OCI-LY3 (cell line): ENCODE measurements at regions not wholly inside any gene's neighbourhood (a gene's known extent, or its start where the extent isn't known, plus 50 kb on each side); places are given as distances from the start of the nearest gene placed in this dataset.

Experiments
- H2AFZ ChIP-seq: fragments of 200-600, 300-600 bp; shearing (Covaris generic); 2 replicates; pipeline ENCODE4 v1.6.0; 2014; ENCODE audit warnings: antibody characterized with exemption, low read depth, low read length
- H3K27ac ChIP-seq: fragments of 200-600, 300-600 bp; sonication (generic); 2 replicates; pipeline ENCODE4 v1.5.1; 2014; ENCODE audit warnings: mild to moderate bottlenecking, low read length, moderate library complexity, mixed read lengths
- H3K27me3 ChIP-seq: fragments of 200-600, 300-600 bp; sonication (generic); 2 replicates; pipeline ENCODE4 v1.6.1; 2014; ENCODE audit warnings: low read depth, low read length, mixed read lengths
- H3K36me3 ChIP-seq: fragments of 200-600, 300-600 bp; sonication (generic); replicated peaks from 2 replicates; pipeline ENCODE3; 2014; ENCODE audit warnings: low read depth, low read length, mixed read lengths
- H3K4me1 ChIP-seq: fragments of 300-600, 200-600 bp; sonication (generic); 2 replicates; pipeline ENCODE4 v1.6.1; 2014; ENCODE audit warnings: low read length, mixed read lengths
- H3K4me2 ChIP-seq: fragments of 200-600, 300-600 bp; sonication (generic); 2 replicates; pipeline ENCODE4 v1.6.1; 2014; ENCODE audit warnings: low read length, mixed read lengths
- H3K4me3 ChIP-seq: fragments of 300-600, 200-600 bp; sonication (generic); 2 replicates; pipeline ENCODE4 v1.5.1; 2014; ENCODE audit warnings: antibody characterized with exemption, mild to moderate bottlenecking, low read length, moderate library complexity
- H3K79me2 ChIP-seq: fragments of 300-600, 200-600 bp; shearing (Covaris generic); 2 replicates; pipeline ENCODE4 v1.6.1; 2014; ENCODE audit warnings: mild to moderate bottlenecking, low read length, mixed read lengths
- H3K9ac ChIP-seq: fragments of 300-600, 200-600 bp; shearing (Covaris generic); 2 replicates; pipeline ENCODE4 v1.6.0; 2014; ENCODE audit warnings: mild to moderate bottlenecking, low read length, moderate library complexity
- H3K9me3 ChIP-seq: fragments of 200-600, 300-600 bp; shearing (Covaris generic); 2 replicates; pipeline ENCODE4 v1.6.1; 2014; ENCODE audit warnings: low read length, mixed read lengths; ENCODE audit not compliant: insufficient read depth
- H4K20me1 ChIP-seq: fragments of 200-600, 300-600 bp; sonication (generic); 2 replicates; pipeline ENCODE4 v1.6.1; 2016; ENCODE audit warnings: low read length, mixed read lengths; ENCODE audit not compliant: insufficient read depth
- CTCF ChIP-seq: fragments of 200-600, 300-600 bp; sonication (generic); IDR thresholded peaks from 2 replicates; pipeline ENCODE4 v1.5.1; 2014; ENCODE audit warnings: antibody characterized with exemption, low read length, low read depth
- EZH2phosphoT487 ChIP-seq: fragments of 200-600 bp; shearing (Covaris generic); IDR thresholded peaks from 2 replicates; pipeline ENCODE4 v1.6.1; 2018; ENCODE audit warnings: antibody characterized with exemption, mixed run types, low read depth

GRCh38 chr2:208890486-208890885 is 483.9 kb downstream of the PTH2R start:
- Histone ChIP-seq H2AFZ (no peak overlapping the region), H3K9me3 (no peaks in the 10 kb centered on the region), H3K4me1 (peaks cover 12% of the 10 kb centered on the region), H3K79me2 (no peaks in the 10 kb centered on the region), H4K20me1 (no peaks in the 10 kb centered on the region), H3K27me3 (no peaks in the 10 kb centered on the region), H3K36me3 (no peaks in the 10 kb centered on the region), H3K27ac (no peak overlapping the region), H3K9ac (no peak overlapping the region), H3K4me2 (no peak overlapping the region), H3K4me3 (no peak overlapping the region)
- TF ChIP-seq EZH2phosphoT487 (no peak), CTCF (no peak)

GRCh38 chr2:208892203-208892602 is 485.6 kb downstream of the PTH2R start:
- Histone ChIP-seq H4K20me1 (no peaks in the 10 kb centered on the region), H3K79me2 (no peaks in the 10 kb centered on the region), H3K9ac (no peak overlapping the region), H3K27me3 (no peaks in the 10 kb centered on the region), H3K4me2 (peak overlapping the region; percentile 37), H3K4me1 (peaks cover 12% of the 10 kb centered on the region), H3K27ac (no peak overlapping the region), H3K36me3 (no peaks in the 10 kb centered on the region), H2AFZ (no peak overlapping the region), H3K9me3 (no peaks in the 10 kb centered on the region), H3K4me3 (no peak overlapping the region)
- TF ChIP-seq EZH2phosphoT487: no peak
- no peak for TF ChIP-seq CTCF

- H3K4me3 ChIP-seq: no peak overlapping the region
- H3K4me1 ChIP-seq: no peaks in the 10 kb centered on the region
- H3K9me3 ChIP-seq: no peaks in the 10 kb centered on the region
- H2AFZ ChIP-seq: no peak overlapping the region
- no peaks in the 10 kb centered on the region for H3K27me3 ChIP-seq
- no peak overlapping the region for H3K27ac ChIP-seq
- no peaks in the 10 kb centered on the region for H3K36me3 ChIP-seq
- H3K79me2 ChIP-seq: no peaks in the 10 kb centered on the region
- H3K9ac ChIP-seq: no peak overlapping the region
- no peak overlapping the region for H3K4me2 ChIP-seq
- TF ChIP-seq EZH2phosphoT487 (no peak), CTCF (no peak)
- no peaks in the 10 kb centered on the region for H4K20me1 ChIP-seq
Measured at GRCh38 chr2:208906330-208906729, 499.7 kb downstream of the PTH2R start.

- H3K9me3 ChIP-seq: no peaks in the 10 kb centered on the region
- TF ChIP-seq EZH2phosphoT487: no peak
- TF ChIP-seq CTCF: no peak
- no peak overlapping the region for H3K4me3 ChIP-seq
- H3K27me3 ChIP-seq: no peaks in the 10 kb centered on the region
- H3K36me3 ChIP-seq: no peaks in the 10 kb centered on the region
- H3K79me2 ChIP-seq: no peaks in the 10 kb centered on the region
- peaks cover 6% of the 10 kb centered on the region for H3K4me1 ChIP-seq
- H4K20me1 ChIP-seq: no peaks in the 10 kb centered on the region
- no peak overlapping the region for H2AFZ ChIP-seq
- H3K4me2 ChIP-seq: no peak overlapping the region
- H3K27ac ChIP-seq: no peak overlapping the region
- no peak overlapping the region for H3K9ac ChIP-seq
Measured at GRCh38 chr2:208915401-208915800, 508.4 kb upstream of the MAP2 start.
